MM.1S (cell line): ENCODE measurements at regions not wholly inside any gene's neighbourhood (a gene's known extent, or its start where the extent isn't known, plus 50 kb on each side); places are given as distances from the start of the nearest gene placed in this dataset.

Experiments used
- DNase-seq: peaks from one replicate; pipeline ENCODE4 v3.0.0-alpha.2; 2015
- H2AFZ ChIP-seq: fragments of 300-600 bp; sonication (generic); 2 replicates; pipeline ENCODE4 v1.6.0; 2016; ENCODE audit warnings: antibody characterized with exemption, low read length
- H3F3A ChIP-seq: fragments of 300-600 bp; sonication (generic); 2 replicates; pipeline ENCODE4 v1.6.1; 2016; ENCODE audit warnings: mild to moderate bottlenecking, antibody characterized with exemption, low read length, moderate library complexity, mixed read lengths; ENCODE audit not compliant: insufficient read depth
- H3K27ac ChIP-seq: fragments of 300-600 bp; sonication (generic); 2 replicates; pipeline ENCODE4 v1.5.1; 2016; ENCODE audit warnings: mild to moderate bottlenecking, low read length
- H3K27me3 ChIP-seq: fragments of 300-600 bp; sonication (generic); replicated peaks from 2 replicates; pipeline ENCODE4 v1.6.0; 2016; ENCODE audit warnings: low read length; ENCODE audit not compliant: insufficient read depth
- H3K36me3 ChIP-seq: fragments of 300-600 bp; sonication (generic); replicated peaks from 2 replicates; pipeline ENCODE4 v1.6.1; 2016; ENCODE audit warnings: mild to moderate bottlenecking, low read length, mixed read lengths; ENCODE audit not compliant: insufficient read depth
- H3K4me1 ChIP-seq: fragments of 300-600 bp; sonication (generic); 2 replicates; pipeline ENCODE4 v1.6.1; 2016; ENCODE audit warnings: low read length, mixed read lengths
- H3K4me2 ChIP-seq: fragments of 300-600 bp; sonication (generic); 2 replicates; pipeline ENCODE4 v1.6.0; 2016; ENCODE audit warnings: low read depth, low read length
- H3K4me3 ChIP-seq: fragments of 300-600 bp; sonication (generic); 2 replicates; pipeline ENCODE4 v1.5.1; 2016; ENCODE audit warnings: low read length, mixed read lengths
- H3K79me2 ChIP-seq: fragments of 300-600 bp; sonication (generic); 2 replicates; pipeline ENCODE4 v1.6.1; 2016; ENCODE audit warnings: mixed run types, low read length, mixed read lengths
- H3K9ac ChIP-seq: fragments of 300-600 bp; sonication (generic); 2 replicates; pipeline ENCODE4 v1.6.1; 2016; ENCODE audit warnings: low read length, mixed read lengths
- H3K9me2 ChIP-seq: fragments of 300-600 bp; sonication (generic); replicated peaks from 2 replicates; pipeline ENCODE4 v1.6.1; 2016; ENCODE audit warnings: mild to moderate bottlenecking, low read length, mixed read lengths; ENCODE audit not compliant: insufficient read depth
- H3K9me3 ChIP-seq: fragments of 300-600 bp; sonication (generic); replicated peaks from 2 replicates; pipeline ENCODE4 v1.6.1; 2016; ENCODE audit warnings: mild to moderate bottlenecking, low read length, mixed read lengths; ENCODE audit not compliant: insufficient read depth
- H4K20me1 ChIP-seq: fragments of 300-600 bp; sonication (generic); 2 replicates; pipeline ENCODE4 v1.6.1; 2016; ENCODE audit warnings: mild to moderate bottlenecking, low read length, moderate library complexity, mixed read lengths; ENCODE audit not compliant: insufficient read depth
- EZH2 ChIP-seq: fragments of 300-600 bp; sonication (generic); optimal IDR thresholded peaks from 2 replicates; pipeline ENCODE3; 2017; ENCODE audit warnings: low read depth, mild to moderate bottlenecking, antibody characterized with exemption, low read length, mixed read lengths
- EZH2phosphoT487 ChIP-seq: fragments of 300-600 bp; sonication (generic); IDR thresholded peaks from 2 replicates; pipeline ENCODE4 v1.6.1; 2018; ENCODE audit warnings: antibody characterized with exemption, low read length
- TF ChIP-seq, protein P1 (sequence below): fragments of 300-600 bp; sonication (generic); IDR thresholded peaks from 2 replicates; pipeline ENCODE4 v1.5.1; 2016; ENCODE audit warnings: antibody characterized with exemption, low read length, mixed read lengths

GRCh38 chr3:106245400-106245799, 376.6 kb upstream of the CBLB start:
- no peaks in the 10 kb centered on the region for H3K9me2 ChIP-seq
- no peaks in the 10 kb centered on the region for H3K9me3 ChIP-seq
- no peak overlapping the region for H3K4me2 ChIP-seq
- H3K79me2 ChIP-seq: no peaks in the 10 kb centered on the region
- no peaks in the 10 kb centered on the region for H4K20me1 ChIP-seq
- no peak overlapping the region for H3K27ac ChIP-seq
- no peaks in the 10 kb centered on the region for H3F3A ChIP-seq
- no peaks in the 10 kb centered on the region for H3K27me3 ChIP-seq
- H2AFZ ChIP-seq: no peak overlapping the region
- no peaks in the 10 kb centered on the region for H3K4me1 ChIP-seq
- no peak overlapping the region for H3K9ac ChIP-seq
- no peak for DNase-seq
- no peak overlapping the region for H3K4me3 ChIP-seq
- TF ChIP-seq EZH2 (no peak), EZH2phosphoT487 (no peak)
- TF ChIP-seq, protein P1, sequence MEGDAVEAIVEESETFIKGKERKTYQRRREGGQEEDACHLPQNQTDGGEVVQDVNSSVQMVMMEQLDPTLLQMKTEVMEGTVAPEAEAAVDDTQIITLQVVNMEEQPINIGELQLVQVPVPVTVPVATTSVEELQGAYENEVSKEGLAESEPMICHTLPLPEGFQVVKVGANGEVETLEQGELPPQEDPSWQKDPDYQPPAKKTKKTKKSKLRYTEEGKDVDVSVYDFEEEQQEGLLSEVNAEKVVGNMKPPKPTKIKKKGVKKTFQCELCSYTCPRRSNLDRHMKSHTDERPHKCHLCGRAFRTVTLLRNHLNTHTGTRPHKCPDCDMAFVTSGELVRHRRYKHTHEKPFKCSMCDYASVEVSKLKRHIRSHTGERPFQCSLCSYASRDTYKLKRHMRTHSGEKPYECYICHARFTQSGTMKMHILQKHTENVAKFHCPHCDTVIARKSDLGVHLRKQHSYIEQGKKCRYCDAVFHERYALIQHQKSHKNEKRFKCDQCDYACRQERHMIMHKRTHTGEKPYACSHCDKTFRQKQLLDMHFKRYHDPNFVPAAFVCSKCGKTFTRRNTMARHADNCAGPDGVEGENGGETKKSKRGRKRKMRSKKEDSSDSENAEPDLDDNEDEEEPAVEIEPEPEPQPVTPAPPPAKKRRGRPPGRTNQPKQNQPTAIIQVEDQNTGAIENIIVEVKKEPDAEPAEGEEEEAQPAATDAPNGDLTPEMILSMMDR: no peak
- no peaks in the 10 kb centered on the region for H3K36me3 ChIP-seq

- TF ChIP-seq EZH2: no peak
- TF ChIP-seq EZH2phosphoT487: no peak
- TF ChIP-seq, protein P1: no peak
- Histone ChIP-seq H3K27me3 (no peaks in the 10 kb centered on the region), H3K4me1 (no peaks in the 10 kb centered on the region), H3K36me3 (no peaks in the 10 kb centered on the region), H3K79me2 (no peaks in the 10 kb centered on the region), H3K9me2 (no peaks in the 10 kb centered on the region), H3K4me3 (no peak overlapping the region), H4K20me1 (no peaks in the 10 kb centered on the region), H3F3A (no peaks in the 10 kb centered on the region), H3K27ac (no peak overlapping the region), H2AFZ (no peak overlapping the region), H3K9ac (no peak overlapping the region), H3K4me2 (no peak overlapping the region), H3K9me3 (no peaks in the 10 kb centered on the region)
- DNase-seq: no peak
These were observed 379.3 kb upstream of the CBLB start for GRCh38 chr3:106247902-106248684.

DNA sequence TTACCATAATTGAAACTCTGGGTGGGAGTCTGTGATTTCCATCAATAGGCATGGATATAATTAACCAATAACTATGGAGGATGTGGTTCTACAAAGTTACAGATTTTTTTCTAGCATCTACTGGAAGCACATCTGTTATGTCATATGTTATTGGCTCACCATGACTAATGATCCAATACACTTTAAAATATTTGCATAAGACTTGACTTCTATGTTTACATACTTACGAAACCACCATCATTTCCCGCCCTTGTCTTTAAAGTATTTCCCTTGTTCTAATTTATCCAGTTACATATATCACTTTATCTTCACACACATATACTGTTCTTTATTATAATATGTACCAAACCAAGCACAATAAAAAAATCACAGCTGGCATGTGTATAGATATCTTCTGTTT, 380.3 kb upstream of the CBLB start:
- no peak for TF ChIP-seq EZH2
- TF ChIP-seq, protein P1: no peak
- TF ChIP-seq EZH2phosphoT487: no peak
- Histone ChIP-seq H3K4me1 (no peaks in the 10 kb centered on the region), H3K27ac (no peak overlapping the region), H3F3A (no peaks in the 10 kb centered on the region), H3K27me3 (no peaks in the 10 kb centered on the region), H3K36me3 (no peaks in the 10 kb centered on the region), H3K9me2 (no peaks in the 10 kb centered on the region), H3K4me3 (no peak overlapping the region), H4K20me1 (no peaks in the 10 kb centered on the region), H3K79me2 (no peaks in the 10 kb centered on the region), H3K4me2 (no peak overlapping the region), H3K9me3 (no peaks in the 10 kb centered on the region), H2AFZ (no peak overlapping the region), H3K9ac (no peak overlapping the region)
- DNase-seq: no peak
